Jurkat, Clone E6-1 (cell line): ENCODE measurements at regions not wholly inside any gene's neighbourhood (a gene's known extent, or its start where the extent isn't known, plus 50 kb on each side); places are given as distances from the start of the nearest gene placed in this dataset.

Experiments
- DNase-seq: peaks from one replicate; pipeline ENCODE4 v3.0.0-alpha.2; 2011; ENCODE audit warnings: low read depth, low spot score
- H3K4me3 ChIP-seq: 2 replicates; pipeline ENCODE4 v1.5.1; 2011; ENCODE audit warnings: mild to moderate bottlenecking, low read length, control low read depth, moderate library complexity

DNA sequence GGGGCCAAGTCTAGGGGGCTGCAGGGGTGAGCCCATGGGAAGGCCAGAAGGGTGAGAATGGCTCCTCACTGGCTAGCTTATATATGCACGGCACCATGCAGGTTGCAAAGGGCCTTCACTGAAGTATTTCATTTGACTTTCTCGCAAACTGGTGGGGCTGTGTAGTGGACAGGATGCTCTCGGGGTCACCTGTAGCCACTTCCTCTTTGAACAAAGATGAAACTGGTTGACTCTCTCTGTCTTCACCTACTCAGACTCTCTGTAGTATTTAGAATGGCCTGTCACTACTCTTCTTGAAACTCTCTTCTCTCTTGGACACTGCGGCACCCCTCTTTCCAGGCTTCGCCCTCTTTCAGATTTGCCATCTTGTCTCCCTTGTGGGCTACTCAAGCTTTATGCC is 560.5 kb downstream of the PKHD1 start:
- H3K4me3 ChIP-seq: no peak overlapping the region
- DNase-seq: no peak

DNA sequence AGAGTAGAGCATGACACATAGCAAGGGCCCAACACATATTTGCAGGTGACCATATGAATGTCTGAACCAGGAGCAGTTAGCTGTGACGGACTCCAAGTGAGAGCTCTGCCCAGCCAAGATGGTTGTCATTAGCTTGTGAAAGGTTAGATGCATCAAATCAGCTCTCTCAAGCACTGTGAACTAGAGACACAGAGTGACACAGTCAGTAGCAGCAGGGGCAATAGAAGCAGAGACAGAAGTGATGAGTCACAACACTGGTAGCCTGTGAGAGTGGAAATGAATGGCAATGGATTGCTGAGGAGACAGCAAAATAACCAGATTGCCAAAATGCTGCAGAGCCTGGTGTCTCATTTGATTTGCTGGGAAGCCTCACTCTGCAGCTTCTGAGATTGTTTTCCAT is 558.9 kb downstream of the PKHD1 start:
- no peak for DNase-seq
- H3K4me3 ChIP-seq: no peak overlapping the region

DNA sequence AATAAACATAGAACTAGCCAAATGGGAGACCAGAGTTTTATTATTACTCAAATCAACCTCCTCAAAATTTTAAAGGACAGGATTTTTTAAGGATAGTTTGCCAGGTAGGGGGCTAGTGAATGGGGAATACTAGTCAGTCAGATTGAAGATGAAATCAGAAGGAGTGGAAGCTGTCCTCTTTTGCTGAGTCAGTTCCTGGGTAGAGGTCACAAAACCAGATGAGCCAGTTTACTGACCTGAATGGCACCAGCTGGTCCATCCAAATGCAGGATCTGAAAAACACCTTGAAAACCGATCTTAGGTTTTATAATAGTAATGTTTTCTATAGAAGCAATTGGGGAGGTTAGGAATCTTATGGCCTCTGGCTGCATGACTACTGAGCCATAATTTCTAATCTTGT is 558.2 kb downstream of the PKHD1 start:
- H3K4me3 ChIP-seq: no peak overlapping the region
- no peak for DNase-seq

DNA sequence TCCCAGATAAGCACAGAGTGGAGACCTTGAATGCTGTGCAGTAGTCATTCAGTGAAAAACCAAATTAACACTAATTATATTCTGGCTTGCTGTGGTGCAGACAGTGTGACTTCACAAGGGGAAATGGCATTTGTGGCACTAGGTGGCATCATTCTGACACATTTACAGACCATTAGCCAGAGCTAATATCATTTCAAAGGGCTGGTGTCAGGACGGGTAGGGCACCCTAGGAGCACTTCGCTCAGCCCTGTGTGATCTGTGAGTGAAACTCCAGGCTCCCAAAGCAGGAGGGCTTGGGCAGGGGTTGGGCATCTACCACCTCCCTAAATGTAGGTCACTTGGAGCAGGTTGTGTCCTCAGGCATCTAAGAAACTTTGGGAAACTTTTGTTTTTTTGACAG is 555.8 kb downstream of the PKHD1 start:
- peak; percentile 8 for DNase-seq
- no peak overlapping the region for H3K4me3 ChIP-seq

DNA sequence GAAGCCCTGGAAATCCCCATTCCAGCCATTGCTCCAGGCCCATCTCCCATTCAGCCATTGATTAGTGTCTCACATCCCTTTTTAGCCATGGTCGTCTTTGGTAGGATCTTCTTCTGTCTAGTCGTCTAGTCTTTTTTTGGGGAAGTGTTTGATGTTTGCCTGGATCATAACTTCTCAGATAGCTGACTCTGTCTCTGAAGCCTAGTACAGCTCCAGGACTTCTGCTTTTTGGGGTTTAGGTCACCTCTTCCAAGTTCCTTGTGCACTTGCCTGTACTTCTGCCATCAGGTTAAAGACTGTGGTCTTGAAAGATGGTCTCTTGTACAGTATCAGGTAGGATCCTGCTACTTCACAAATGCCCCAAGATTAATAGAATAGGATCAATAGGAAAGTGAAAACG is 553.5 kb downstream of the PKHD1 start:
- DNase-seq: no peak

DNA sequence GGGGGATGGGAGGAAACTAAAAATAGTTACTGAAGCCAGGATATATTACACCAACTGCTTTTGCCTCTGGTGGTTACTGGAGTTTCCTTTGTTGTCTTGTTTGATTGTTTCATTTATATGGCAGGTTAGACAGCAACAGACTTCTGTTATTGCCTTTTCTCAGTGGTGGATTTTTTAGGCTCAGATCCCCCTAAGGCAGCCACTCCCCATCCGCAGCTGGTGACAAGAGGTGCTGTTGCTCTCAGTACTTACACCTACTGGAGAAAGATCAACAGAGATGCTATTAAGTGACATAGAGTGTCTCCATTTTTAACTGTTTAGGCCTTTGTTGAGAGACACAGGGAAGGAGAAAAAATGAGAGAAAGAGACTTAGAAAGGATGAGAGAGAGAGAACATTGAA is 552.1 kb downstream of the PKHD1 start:
- DNase-seq: peak; percentile 6
- no peak overlapping the region for H3K4me3 ChIP-seq

More for the DNA sequence above, 553.5 kb downstream of the PKHD1 start:
- H3K4me3 ChIP-seq: no peak overlapping the region

DNA sequence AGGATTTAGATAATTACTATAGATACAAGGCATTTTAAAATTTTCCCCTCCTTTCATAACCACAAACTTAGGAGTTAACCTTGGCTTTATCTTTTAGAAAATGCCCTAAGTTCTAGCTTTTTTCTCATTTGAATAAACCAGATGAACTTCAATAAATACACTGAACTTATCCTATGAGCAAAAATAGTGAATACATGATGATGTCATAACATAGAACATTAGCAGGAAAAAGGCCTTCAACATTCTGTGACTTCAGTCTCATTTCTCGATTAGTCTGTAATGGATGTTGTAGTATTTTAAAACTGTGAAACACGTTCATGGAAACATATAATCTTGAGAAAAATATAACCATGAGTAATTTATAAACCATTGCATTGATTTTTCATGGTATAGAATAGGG is 550.7 kb downstream of the PKHD1 start:
- no peak for DNase-seq
- H3K4me3 ChIP-seq: no peak overlapping the region

DNA sequence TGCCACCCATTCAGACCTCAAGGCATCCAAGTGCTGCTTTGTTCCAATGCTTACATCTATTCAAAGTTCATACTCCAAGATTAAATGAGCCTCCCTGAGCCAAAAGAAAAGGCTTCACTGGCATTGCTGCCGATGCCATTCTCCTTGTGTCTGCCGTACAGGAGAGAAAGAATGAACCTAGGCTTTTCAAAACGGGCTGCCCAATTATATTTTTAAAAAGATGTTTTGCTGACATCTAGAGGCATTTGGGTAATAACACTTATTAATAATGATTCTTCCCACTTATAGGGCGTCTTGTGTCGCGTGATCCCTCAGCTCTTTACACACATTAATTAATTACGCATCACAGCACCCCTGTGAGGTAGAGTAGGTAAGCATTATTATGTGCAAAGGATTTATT is 545.6 kb downstream of the PKHD1 start:
- H3K4me3 ChIP-seq: no peak overlapping the region
- no peak for DNase-seq

DNA sequence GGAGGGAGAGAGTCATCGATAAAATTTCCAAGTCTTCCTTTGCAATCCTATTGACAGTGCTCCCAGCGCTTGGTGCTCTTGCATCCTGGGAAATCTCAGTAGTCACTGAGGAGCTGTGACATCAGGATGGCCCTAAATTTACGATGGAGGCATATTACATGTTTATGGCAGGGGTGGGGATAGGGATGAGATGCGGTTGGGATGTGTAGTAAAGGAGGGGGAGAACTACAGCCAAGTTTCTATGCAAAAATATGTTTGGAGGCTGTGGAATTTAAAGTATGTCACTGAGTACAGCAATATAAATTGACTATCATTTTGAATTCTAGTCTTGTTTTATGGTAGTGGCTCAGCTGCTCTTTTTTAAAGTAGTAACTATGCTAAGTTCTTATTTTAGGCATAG is 544.9 kb downstream of the PKHD1 start:
- no peak overlapping the region for H3K4me3 ChIP-seq
- no peak for DNase-seq

DNA sequence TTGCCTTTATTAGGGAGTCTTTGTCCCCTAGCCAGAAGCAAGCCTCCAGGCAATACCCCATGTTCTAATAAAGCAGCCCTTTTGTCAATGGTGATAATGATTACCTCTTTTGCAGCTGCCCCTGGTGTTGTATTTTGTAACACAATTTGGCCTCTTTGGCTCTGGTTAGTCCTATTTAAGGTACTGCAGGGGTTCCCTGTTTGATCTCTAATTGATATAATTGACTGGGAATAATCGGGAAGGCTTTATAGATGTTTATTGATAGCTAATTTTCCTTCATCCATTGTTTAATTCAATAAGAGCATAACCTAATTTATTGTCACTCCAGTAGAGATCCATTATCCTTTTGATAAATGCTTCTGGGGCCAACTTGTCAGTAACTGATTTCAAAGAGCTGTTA is 537.2 kb downstream of the PKHD1 start:
- DNase-seq: no peak
- no peak overlapping the region for H3K4me3 ChIP-seq

DNA sequence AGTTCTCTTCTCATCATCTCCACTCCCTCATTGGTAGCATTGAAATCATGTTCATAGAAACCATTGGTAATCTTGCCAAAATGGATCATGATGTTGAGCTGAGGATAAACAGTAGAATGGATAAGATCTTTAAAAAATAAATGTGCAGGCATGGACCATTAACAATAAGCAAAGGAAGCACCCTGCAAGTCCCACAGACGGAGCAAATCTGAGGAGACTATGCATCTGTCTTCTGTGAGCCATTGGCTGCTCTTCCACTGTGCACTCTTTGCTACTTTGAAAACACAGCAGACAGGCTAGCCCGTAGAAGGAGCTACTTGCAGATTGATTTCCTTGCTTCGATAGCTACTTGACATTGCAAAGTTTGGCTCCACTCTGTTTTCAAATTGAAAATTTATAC is 535.0 kb downstream of the PKHD1 start:
- no peak overlapping the region for H3K4me3 ChIP-seq

DNA sequence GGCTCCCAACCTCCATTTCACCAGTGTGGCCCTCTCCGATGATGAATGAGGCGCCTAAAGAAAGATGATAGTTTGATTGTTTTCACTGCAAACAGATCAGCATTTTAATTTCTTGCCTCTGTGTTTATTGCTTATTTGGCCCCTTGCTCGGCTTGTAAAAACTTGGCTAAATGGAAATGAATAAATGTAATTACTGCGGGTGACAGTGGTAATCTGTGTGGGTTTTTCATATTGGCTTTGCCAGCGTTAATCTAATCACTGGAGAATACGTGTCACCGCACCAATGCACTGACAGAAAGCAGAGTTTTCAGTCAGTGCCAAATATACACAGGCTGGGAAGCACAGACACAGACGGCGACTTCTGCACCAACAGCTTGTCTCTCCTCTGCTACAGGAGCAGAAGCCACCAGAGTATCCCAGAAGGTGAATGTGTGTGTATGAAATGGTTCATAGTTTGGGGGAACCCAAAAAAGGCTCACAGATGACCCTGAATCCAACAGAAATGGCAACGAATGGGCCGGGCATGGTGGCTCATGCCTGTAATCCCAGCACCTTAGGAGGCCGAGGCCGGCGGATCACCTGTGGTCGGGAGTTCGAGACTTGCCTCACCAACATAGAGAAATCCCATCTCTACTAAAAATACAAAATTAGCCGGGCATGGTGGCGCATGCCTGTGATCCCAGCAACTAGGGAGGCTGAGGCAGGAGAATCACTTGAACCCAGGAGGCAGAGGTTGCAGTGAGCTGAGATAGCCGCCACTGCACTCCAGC is 534.0 kb downstream of the PKHD1 start:
- no peak for DNase-seq
- no peak overlapping the region for H3K4me3 ChIP-seq

More for the DNA sequence above, 535.0 kb downstream of the PKHD1 start:
- DNase-seq: no peak

DNA sequence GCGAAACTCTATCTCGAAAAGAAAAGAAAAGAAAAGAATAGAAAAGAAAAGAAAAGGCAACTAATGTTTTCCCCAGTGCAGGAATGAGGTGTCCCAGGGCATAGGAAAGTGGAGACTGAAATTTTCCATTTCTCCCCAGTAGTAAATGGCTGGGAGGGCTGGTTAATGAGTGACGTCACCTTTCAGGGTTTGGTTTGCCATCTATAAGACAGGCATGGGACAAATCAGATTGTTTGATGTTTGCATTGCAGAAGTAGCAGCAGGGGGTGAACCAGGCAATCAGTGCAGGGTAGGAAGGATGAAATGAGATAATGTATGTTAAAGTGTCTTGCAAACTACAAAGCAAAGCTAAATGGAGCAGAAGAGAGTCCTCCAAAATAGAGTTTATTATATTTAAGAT is 533.4 kb downstream of the PKHD1 start:
- H3K4me3 ChIP-seq: no peak overlapping the region
- no peak for DNase-seq

DNA sequence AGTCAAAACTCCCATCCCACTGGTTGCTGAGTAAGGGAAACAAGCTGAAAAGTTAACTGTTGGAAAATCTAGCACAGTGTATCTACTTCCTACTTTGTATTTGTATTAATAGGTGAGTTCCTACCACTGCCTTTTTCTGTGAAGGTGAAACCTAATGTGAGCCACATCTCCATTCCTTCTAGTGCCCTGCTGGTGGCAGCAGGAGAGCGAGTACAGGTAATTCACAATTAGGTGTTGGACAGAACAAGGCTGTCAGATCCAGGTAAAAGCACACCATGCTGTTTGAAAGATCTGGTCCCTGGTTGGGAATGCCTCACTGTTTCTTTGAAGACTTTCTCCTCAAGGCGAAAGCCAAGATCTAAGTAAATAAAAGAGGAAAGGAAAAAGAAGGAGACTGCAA is 528.4 kb downstream of the PKHD1 start:
- no peak for DNase-seq
- H3K4me3 ChIP-seq: no peak overlapping the region

DNA sequence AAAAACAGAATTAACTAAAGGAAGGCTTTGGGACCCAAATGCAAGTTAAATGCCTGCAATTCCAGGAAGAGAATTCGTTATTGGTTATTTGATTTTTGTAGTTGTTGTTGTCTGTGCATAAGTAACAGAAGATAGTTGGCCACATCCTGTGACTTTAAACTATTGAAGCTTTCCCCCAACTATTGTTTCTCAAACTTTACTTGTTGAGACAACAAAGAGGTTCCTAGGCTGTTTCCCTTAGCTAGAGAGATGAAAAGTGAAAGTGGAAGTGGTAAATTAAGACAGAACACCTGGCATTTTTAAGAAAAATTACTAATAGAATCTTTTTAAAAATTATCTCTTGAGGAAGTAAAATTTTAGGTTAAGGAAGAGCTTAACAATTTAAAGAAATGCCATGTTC is 525.2 kb downstream of the PKHD1 start:
- H3K4me3 ChIP-seq: no peak overlapping the region
- peak; percentile 81 for DNase-seq
